ENCODE measurements at regions not wholly inside any gene's neighbourhood (a gene's known extent, or its start where the extent isn't known, plus 50 kb on each side); places are given as distances from the start of the nearest gene placed in this dataset.

- no peak for FAIRE-seq
- no peak for DNase-seq (ENCODE audit: insufficient read length, low spot score)
- no peak for TF ChIP-seq CTCF (IDR thresholded peaks at IDR 0.05; ENCODE audit: insufficient read depth, missing control alignments)
These were observed 165.6 kb downstream of the USP12 start for GRCh38 chr13:27005976-27006518.

DNA sequence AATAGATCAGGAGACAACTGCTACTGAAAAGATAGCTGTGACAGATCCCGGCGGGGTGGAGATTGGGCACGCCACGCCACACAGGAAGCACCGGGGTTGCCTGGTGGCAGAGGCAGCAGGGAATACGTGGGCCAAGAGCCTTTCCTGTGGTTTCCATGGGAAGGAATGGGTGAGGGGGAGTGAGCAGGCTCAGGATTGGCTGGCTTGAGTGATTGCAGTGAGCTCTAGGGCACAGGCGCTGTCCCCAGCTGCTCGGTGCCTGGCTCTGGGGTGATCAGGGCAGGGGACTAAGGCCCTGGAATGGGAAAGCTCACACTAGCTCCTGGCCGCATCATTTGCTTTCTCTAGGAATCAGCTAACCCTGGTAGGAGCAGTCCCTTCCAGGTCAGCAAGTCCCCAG lies 166.1 kb downstream of the USP12 start:
- FAIRE-seq, result no peak
- no peak for TF ChIP-seq CTCF (IDR thresholded peaks at IDR 0.05; ENCODE audit: insufficient read depth, missing control alignments)
- DNase-seq (ENCODE audit: insufficient read length, low spot score), result no peak

GRCh38 chr13:27004866-27005265 lies 166.7 kb downstream of the USP12 start:
- TF ChIP-seq CTCF (IDR thresholded peaks at IDR 0.05; ENCODE audit: insufficient read depth, missing control alignments), result no peak
- FAIRE-seq (no peak), DNase-seq (ENCODE audit: insufficient read length, low spot score) (no peak)

- no peak for TF ChIP-seq CTCF (IDR thresholded peaks at IDR 0.05; ENCODE audit: insufficient read depth, missing control alignments)
- no peak for DNase-seq (ENCODE audit: insufficient read length, low spot score)
- no peak for FAIRE-seq
These were observed 167.3 kb downstream of the USP12 start for GRCh38 chr13:27004326-27004725.

- no peak for FAIRE-seq
These were observed 169.9 kb downstream of the USP12 start for GRCh38 chr13:27001705-27002104.

DNA sequence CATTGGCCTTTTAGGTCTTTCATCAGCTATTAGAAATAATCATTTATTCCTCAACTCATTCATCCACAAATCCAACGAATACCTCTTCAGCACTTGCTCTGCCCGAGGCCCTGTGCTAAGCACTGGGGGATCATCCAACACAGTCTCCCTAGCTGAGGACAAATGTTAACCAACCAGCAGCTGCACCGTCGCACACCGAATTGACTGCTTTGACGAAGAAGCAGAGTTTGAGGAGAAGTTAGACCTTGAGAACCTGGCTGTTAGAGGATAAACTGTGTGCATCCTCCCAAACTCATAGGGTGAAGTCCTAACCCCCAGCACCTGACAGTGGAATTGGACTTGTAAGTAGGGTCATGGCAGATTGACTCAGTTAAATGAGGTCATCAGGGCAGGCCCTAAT lies 170.9 kb downstream of the USP12 start:
- no peak for TF ChIP-seq CTCF (IDR thresholded peaks at IDR 0.05; ENCODE audit: insufficient read depth, missing control alignments)
- DNase-seq (ENCODE audit: insufficient read length, low spot score) (no peak), FAIRE-seq (no peak)

More at GRCh38 chr13:27001705-27002104, 169.9 kb downstream of the USP12 start:
- TF ChIP-seq CTCF (IDR thresholded peaks at IDR 0.05; ENCODE audit: insufficient read depth, missing control alignments), result no peak
- no peak for DNase-seq (ENCODE audit: insufficient read length, low spot score)

GRCh38 chr13:26999499-26999898 lies 172.1 kb downstream of the USP12 start:
- FAIRE-seq, result no peak
- DNase-seq (ENCODE audit: insufficient read length, low spot score), result no peak
- TF ChIP-seq CTCF (IDR thresholded peaks at IDR 0.05; ENCODE audit: insufficient read depth, missing control alignments), result no peak

Measured in D721Med (cell line).